ENCODE measurements at regions not wholly inside any gene's neighbourhood (a gene's known extent, or its start where the extent isn't known, plus 50 kb on each side); places are given as distances from the start of the nearest gene placed in this dataset.

DNA sequence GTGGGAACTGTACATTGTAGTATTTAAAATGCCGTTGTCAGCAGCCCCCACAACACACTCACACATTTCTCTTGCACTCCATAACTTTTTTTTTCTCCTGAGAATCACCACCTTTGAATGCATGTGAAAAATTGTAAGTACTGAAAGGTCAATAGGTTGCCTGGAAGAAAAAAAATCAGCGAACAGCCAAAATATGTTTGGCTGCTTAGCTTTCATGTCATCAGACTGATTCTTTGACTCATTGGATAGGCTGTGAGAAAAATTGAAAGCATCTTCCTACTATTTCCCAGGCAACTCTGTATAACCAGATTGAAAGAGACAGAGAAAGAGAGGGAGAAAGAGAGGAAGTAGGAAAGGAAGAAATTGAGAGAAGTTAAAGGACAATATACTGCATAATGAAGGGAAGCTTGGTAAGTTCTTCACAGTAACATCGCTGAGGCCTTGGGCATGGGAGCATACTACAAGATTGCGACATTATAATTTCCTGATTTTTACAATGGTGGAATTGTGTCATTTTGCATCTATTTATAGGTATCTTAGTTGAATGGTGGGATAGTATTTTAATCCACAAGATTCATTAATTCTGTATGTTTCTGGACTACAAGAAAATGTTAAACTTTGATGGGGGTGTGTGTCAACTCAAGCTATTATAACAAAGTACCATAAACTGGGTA lies 249.3 kb upstream of the KCND2 start:
- H3K4me2 ChIP-seq (replicated peaks; ENCODE audit: low read depth, low read length, poor library complexity, severe bottlenecking): no peak overlapping the region
- no peaks in the 10 kb centered on the region for H3K4me1 ChIP-seq (ENCODE audit: control insufficient read depth in 2 of 2, insufficient read depth in 2 of 2, low read length in 2 of 2)
- H3K27me3 ChIP-seq (replicated peaks in 1 of 4; ENCODE audit: control extremely low read depth in 1 of 4, control insufficient read depth in 3 of 4, insufficient read depth in 4 of 4, low read length in 3 of 4): no peaks in the 10 kb centered on the region
- POLR2A ChIA-PET: no interaction called here
- ATAC-seq (ENCODE audit: low read depth) (no peak), DNase-seq (no peak)
- Mint-ChIP-seq H3K9me3 (ENCODE audit: insufficient read depth) (peaks cover 5% of the 10 kb centered on the region), H3K27me3 (no peaks in the 10 kb centered on the region), H3K4me1 (no peaks in the 10 kb centered on the region), H3K4me3 (no peak overlapping the region), H3K27ac (no peak overlapping the region)
- H3K9ac ChIP-seq (ENCODE audit: low read length): no peak overlapping the region
- CTCF ChIA-PET: no interaction called here
- no peak overlapping the region for H3K27ac ChIP-seq (ENCODE audit: low read length in 2 of 2)
- TF ChIP-seq, protein P1, sequence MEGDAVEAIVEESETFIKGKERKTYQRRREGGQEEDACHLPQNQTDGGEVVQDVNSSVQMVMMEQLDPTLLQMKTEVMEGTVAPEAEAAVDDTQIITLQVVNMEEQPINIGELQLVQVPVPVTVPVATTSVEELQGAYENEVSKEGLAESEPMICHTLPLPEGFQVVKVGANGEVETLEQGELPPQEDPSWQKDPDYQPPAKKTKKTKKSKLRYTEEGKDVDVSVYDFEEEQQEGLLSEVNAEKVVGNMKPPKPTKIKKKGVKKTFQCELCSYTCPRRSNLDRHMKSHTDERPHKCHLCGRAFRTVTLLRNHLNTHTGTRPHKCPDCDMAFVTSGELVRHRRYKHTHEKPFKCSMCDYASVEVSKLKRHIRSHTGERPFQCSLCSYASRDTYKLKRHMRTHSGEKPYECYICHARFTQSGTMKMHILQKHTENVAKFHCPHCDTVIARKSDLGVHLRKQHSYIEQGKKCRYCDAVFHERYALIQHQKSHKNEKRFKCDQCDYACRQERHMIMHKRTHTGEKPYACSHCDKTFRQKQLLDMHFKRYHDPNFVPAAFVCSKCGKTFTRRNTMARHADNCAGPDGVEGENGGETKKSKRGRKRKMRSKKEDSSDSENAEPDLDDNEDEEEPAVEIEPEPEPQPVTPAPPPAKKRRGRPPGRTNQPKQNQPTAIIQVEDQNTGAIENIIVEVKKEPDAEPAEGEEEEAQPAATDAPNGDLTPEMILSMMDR (IDR thresholded peaks at IDR 0.05): no peak
- no peak for TF ChIP-seq EZH2 (IDR thresholded peaks at IDR 0.05; ENCODE audit: borderline replicate concordance, insufficient read depth, low read depth, low read length, poor library complexity, severe bottlenecking)
- no peak overlapping the region for H2AFZ ChIP-seq (ENCODE audit: insufficient read depth, low read depth, low read length, poor library complexity, severe bottlenecking)
- 100% methylated on average over 1 of the region's 4 CpGs for WGBS (ENCODE audit: insufficient coverage)
- no peaks in the 10 kb centered on the region for H3K36me3 ChIP-seq (replicated peaks in 1 of 2; ENCODE audit: control extremely low read depth in 1 of 2, control insufficient read depth in 1 of 2, extremely low read depth in 1 of 2, insufficient read depth in 2 of 2, low read length in 1 of 2)
- no peak overlapping the region for H3K4me3 ChIP-seq (ENCODE audit: control extremely low read depth in 1 of 5, extremely low read depth in 1 of 5, insufficient read depth in 1 of 5, low read depth in 2 of 5, low read length in 4 of 5)
- intact Hi-C loops (cut with micrococcal nuclease): no loop called here
- H3K9me3 ChIP-seq (ENCODE audit: control extremely low read depth in 1 of 3, control insufficient read depth in 2 of 3, insufficient read depth in 1 of 3, low read length in 2 of 3): no peaks in the 10 kb centered on the region
- no peaks in the 10 kb centered on the region for H3K79me2 ChIP-seq (ENCODE audit: control insufficient read depth, insufficient read depth, low read length)
- no peaks in the 10 kb centered on the region for H4K20me1 ChIP-seq (ENCODE audit: control insufficient read depth, insufficient read depth, low read length, poor library complexity, severe bottlenecking)

DNA sequence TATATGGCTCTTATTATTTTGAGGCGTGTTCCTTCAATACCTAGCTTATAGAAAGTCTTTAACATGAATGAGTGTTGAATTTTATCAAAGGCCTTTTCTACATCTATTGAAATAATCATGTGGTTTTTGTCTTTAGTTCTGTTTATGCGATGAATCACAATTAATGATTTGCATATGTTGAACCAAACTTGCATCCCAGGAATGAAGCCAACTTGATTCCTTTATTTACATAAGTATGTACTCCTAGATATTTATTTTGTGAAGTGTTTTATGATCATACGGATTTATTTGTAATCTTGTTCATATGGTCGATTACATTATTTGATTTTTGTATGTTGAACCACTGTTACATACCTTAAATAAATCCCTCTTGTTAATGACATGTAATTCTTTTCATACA lies 244.3 kb upstream of the KCND2 start:
- H3K27me3 ChIP-seq (replicated peaks in 1 of 4; ENCODE audit: control extremely low read depth in 1 of 4, control insufficient read depth in 3 of 4, insufficient read depth in 4 of 4, low read length in 3 of 4): no peaks in the 10 kb centered on the region
- Mint-ChIP-seq H3K27me3 (no peaks in the 10 kb centered on the region), H3K4me1 (no peaks in the 10 kb centered on the region), H3K4me3 (no peak overlapping the region), H3K9me3 (ENCODE audit: insufficient read depth) (peaks cover 5% of the 10 kb centered on the region), H3K27ac (no peak overlapping the region)
- H2AFZ ChIP-seq (ENCODE audit: insufficient read depth, low read depth, low read length, poor library complexity, severe bottlenecking): no peak overlapping the region
- DNase-seq (no peak), ATAC-seq (ENCODE audit: low read depth) (no peak)
- H3K4me1 ChIP-seq (ENCODE audit: control insufficient read depth in 2 of 2, insufficient read depth in 2 of 2, low read length in 2 of 2): no peaks in the 10 kb centered on the region
- H3K79me2 ChIP-seq (ENCODE audit: control insufficient read depth, insufficient read depth, low read length): no peaks in the 10 kb centered on the region
- no peak overlapping the region for H3K4me3 ChIP-seq (ENCODE audit: control extremely low read depth in 1 of 5, extremely low read depth in 1 of 5, insufficient read depth in 1 of 5, low read depth in 2 of 5, low read length in 4 of 5)
- ChIA-PET POLR2A (no interaction called here), CTCF (no interaction called here)
- H4K20me1 ChIP-seq (ENCODE audit: control insufficient read depth, insufficient read depth, low read length, poor library complexity, severe bottlenecking): no peaks in the 10 kb centered on the region
- TF ChIP-seq EZH2 (IDR thresholded peaks at IDR 0.05; ENCODE audit: borderline replicate concordance, insufficient read depth, low read depth, low read length, poor library complexity, severe bottlenecking): no peak
- TF ChIP-seq, protein P1 (IDR thresholded peaks at IDR 0.05): no peak
- no CpG with 5 or more reads among the region's 4 CpGs for WGBS (ENCODE audit: insufficient coverage)
- no peak overlapping the region for H3K4me2 ChIP-seq (replicated peaks; ENCODE audit: low read depth, low read length, poor library complexity, severe bottlenecking)
- H3K9me3 ChIP-seq (ENCODE audit: control extremely low read depth in 1 of 3, control insufficient read depth in 2 of 3, insufficient read depth in 1 of 3, low read length in 2 of 3): no peaks in the 10 kb centered on the region
- no peak overlapping the region for H3K9ac ChIP-seq (ENCODE audit: low read length)
- no peaks in the 10 kb centered on the region for H3K36me3 ChIP-seq (replicated peaks in 1 of 2; ENCODE audit: control extremely low read depth in 1 of 2, control insufficient read depth in 1 of 2, extremely low read depth in 1 of 2, insufficient read depth in 2 of 2, low read length in 1 of 2)
- intact Hi-C loops (cut with micrococcal nuclease): no loop called here
- no peak overlapping the region for H3K27ac ChIP-seq (ENCODE audit: low read length in 2 of 2)
